ENCODE measurements at regions not wholly inside any gene's neighbourhood (a gene's known extent, or its start where the extent isn't known, plus 50 kb on each side); places are given as distances from the start of the nearest gene placed in this dataset.

GRCh38 chr14:29097476-29097875 lies 330.9 kb downstream of the FOXG1 start:
- Histone ChIP-seq H3K4me2 (ENCODE audit: insufficient read depth, low read length) (no peak overlapping the region), H3K36me3 (ENCODE audit: control insufficient read depth, insufficient read depth, low read length) (no peaks in the 10 kb centered on the region), H3K9me1 (ENCODE audit: control insufficient read depth, insufficient read depth, low read length) (no peaks in the 10 kb centered on the region), H3K79me2 (ENCODE audit: control insufficient read depth, insufficient read depth, low read length) (no peaks in the 10 kb centered on the region), H3K9ac (ENCODE audit: insufficient read depth in 1 of 2, low read depth in 2 of 2, low read length in 2 of 2) (no peak overlapping the region), H3K4me1 (replicated peaks in 1 of 2; ENCODE audit: control insufficient read depth in 2 of 2, insufficient read depth in 2 of 2, low read length in 2 of 2) (no peaks in the 10 kb centered on the region), H3K9me3 (replicated peaks; ENCODE audit: control insufficient read depth, insufficient read depth, low read depth, low read length) (no peaks in the 10 kb centered on the region), H3K27me3 (ENCODE audit: control insufficient read depth in 2 of 2, insufficient read depth in 2 of 2, low read length in 2 of 2) (no peaks in the 10 kb centered on the region), H3K27ac (ENCODE audit: extremely low read depth, low read depth, low read length) (no peak overlapping the region), H3K4me3 (no peak overlapping the region), H4K20me1 (replicated peaks; ENCODE audit: control insufficient read depth, insufficient read depth, low read length) (no peaks in the 10 kb centered on the region), H2AFZ (ENCODE audit: low read depth, low read length) (no peak overlapping the region)
- POLR2A ChIA-PET = no interaction called here
- DNase-seq (ENCODE audit: extremely low read depth in 1 of 4, low spot score in 3 of 4) (no peak), FAIRE-seq (no peak), ATAC-seq (no peak)
- in situ Hi-C loops (cut with MboI) = no loop called here
- CTCF ChIA-PET (ENCODE audit: low intra/inter-chr PET ratio) = no interaction called here
- intact Hi-C loops (cut with micrococcal nuclease) = no loop called here
- 60% methylated on average over 1 of the region's 1 CpG for WGBS (ENCODE audit: insufficient coverage, low coverage, missing lambda C conversion rate)
- no TSS peak for BruUV-seq (replicated peaks)
- TF ChIP-seq, protein P1, sequence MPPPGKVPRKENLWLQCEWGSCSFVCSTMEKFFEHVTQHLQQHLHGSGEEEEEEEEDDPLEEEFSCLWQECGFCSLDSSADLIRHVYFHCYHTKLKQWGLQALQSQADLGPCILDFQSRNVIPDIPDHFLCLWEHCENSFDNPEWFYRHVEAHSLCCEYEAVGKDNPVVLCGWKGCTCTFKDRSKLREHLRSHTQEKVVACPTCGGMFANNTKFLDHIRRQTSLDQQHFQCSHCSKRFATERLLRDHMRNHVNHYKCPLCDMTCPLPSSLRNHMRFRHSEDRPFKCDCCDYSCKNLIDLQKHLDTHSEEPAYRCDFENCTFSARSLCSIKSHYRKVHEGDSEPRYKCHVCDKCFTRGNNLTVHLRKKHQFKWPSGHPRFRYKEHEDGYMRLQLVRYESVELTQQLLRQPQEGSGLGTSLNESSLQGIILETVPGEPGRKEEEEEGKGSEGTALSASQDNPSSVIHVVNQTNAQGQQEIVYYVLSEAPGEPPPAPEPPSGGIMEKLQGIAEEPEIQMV (tag; conservative IDR thresholded peaks at IDR 0.05; ENCODE audit: low read depth) = no peak
- TF ChIP-seq TCF7L2 (IDR thresholded peaks at IDR 0.05; ENCODE audit: low read depth, low read length) (no peak), SRSF1 (IDR thresholded peaks at IDR 0.05; ENCODE audit: low read depth, low read length) (no peak), ZNF77 (CRISPR knock-in tag; IDR thresholded peaks at IDR 0.05) (no peak), ZNF695 (CRISPR knock-in tag; IDR thresholded peaks at IDR 0.05) (no peak), ZNF512 (tag; IDR thresholded peaks at IDR 0.05) (no peak), ARID2 (IDR thresholded peaks at IDR 0.05) (no peak), ZNF280B (CRISPR knock-in tag; IDR thresholded peaks at IDR 0.05) (no peak), HSF4 (CRISPR knock-in tag; IDR thresholded peaks at IDR 0.05; ENCODE audit: borderline replicate concordance) (no peak), RBFOX2 (IDR thresholded peaks at IDR 0.05; ENCODE audit: low read depth, low read length) (no peak)
